B cell (primary cell): ENCODE measurements at regions not wholly inside any gene's neighbourhood (a gene's known extent, or its start where the extent isn't known, plus 50 kb on each side); places are given as distances from the start of the nearest gene placed in this dataset.

ENCODE experiments used
- ATAC-seq: fragments of 200-7000 bp; cut with Tn5 transposase; one replicate; pipeline ENCODE4 v1.10.0; 2021; ENCODE audit warnings: low read depth, mild to moderate bottlenecking, moderate number of reproducible peaks, moderate library complexity
- CTCF ChIA-PET: fragments of 350-600 bp; sonication (Branson Sonifier 250); formaldehyde crosslinking; loops from one replicate; lab custom pipeline; 2021; ENCODE audit warnings: antibody characterized with exemption, inconsistent platforms; lab: Charles Lee
- POLR2A ChIA-PET: fragments of 350-600 bp; sonication (Branson Sonifier 250); formaldehyde crosslinking; loops from one replicate; lab custom pipeline; 2021; ENCODE audit warnings: antibody characterized with exemption; lab: Charles Lee
- DNase-seq: peaks from one replicate; pipeline ENCODE4 v3.0.0; 2013
- H2AFZ ChIP-seq: 2 replicates; pipeline ENCODE4 v1.6.1; 2012; ENCODE audit warnings: mild to moderate bottlenecking, low read depth, low read length; ENCODE audit not compliant: insufficient read depth, poor library complexity, severe bottlenecking
- H3K27ac ChIP-seq, 2 donors: 1 replicate in 1 of 2; 2 replicates in 1 of 2; pipeline ENCODE4 v1.5.1; 2012 to 2013; ENCODE audit warnings: low read length in 2 of 2, mild to moderate bottlenecking in 2 of 2, moderate library complexity in 1 of 2
- H3K27me3 ChIP-seq, 4 experiments: fragments of 200-600 bp in 1 of 4; sonication (generic) in 1 of 4; replicated peaks in 1 of 4; 1 replicate in 2 of 4; 2 replicates in 2 of 4; pipeline versions ENCODE4 v1.6.1 to v1.7.0; 2013 to 2016; ENCODE audit warnings: low read length in 3 of 4, mild to moderate bottlenecking in 2 of 4, mixed read lengths in 1 of 4, moderate library complexity in 1 of 4; ENCODE audit not compliant: insufficient read depth in 4 of 4, control insufficient read depth in 3 of 4; ENCODE audit errors: control extremely low read depth in 1 of 4
- H3K36me3 ChIP-seq, 2 experiments: replicated peaks in 1 of 2; 1 replicate in 1 of 2; 2 replicates in 1 of 2; pipeline versions ENCODE4 v1.6.1 to v1.7.1; 2013; ENCODE audit warnings: low read length in 1 of 2; ENCODE audit not compliant: insufficient read depth in 2 of 2, control insufficient read depth in 1 of 2; ENCODE audit errors: control extremely low read depth in 1 of 2, extremely low read depth in 1 of 2
- H3K4me1 ChIP-seq, 2 donors: fragments of 200-600 bp in 1 of 2; sonication (generic) in 1 of 2; 1 replicate in 1 of 2; 2 replicates in 1 of 2; pipeline versions ENCODE4 v1.5.1 to v1.6.1; 2013 to 2017; ENCODE audit warnings: low read length in 2 of 2; ENCODE audit not compliant: control insufficient read depth in 2 of 2, insufficient read depth in 2 of 2
- H3K4me2 ChIP-seq: replicated peaks from 2 replicates; pipeline ENCODE3; 2012; ENCODE audit warnings: mild to moderate bottlenecking, low read depth, low read length; ENCODE audit not compliant: poor library complexity, severe bottlenecking
- H3K4me3 ChIP-seq, 5 experiments: fragments of 200-600 bp in 1 of 5; sonication (generic) in 1 of 5; 1 replicate in 3 of 5; 2 replicates in 2 of 5; pipeline versions ENCODE4 v1.5.1 to v1.7.0; 2011 to 2016; ENCODE audit warnings: low read length in 4 of 5, mild to moderate bottlenecking in 4 of 5, low read depth in 2 of 5, control low read depth in 1 of 5, moderate library complexity in 1 of 5; ENCODE audit not compliant: insufficient read depth in 1 of 5; ENCODE audit errors: control extremely low read depth in 1 of 5, extremely low read depth in 1 of 5
- H3K79me2 ChIP-seq: fragments of 200-600 bp; sonication (generic); one replicate; pipeline ENCODE4 v1.6.0; 2016; ENCODE audit warnings: low read length; ENCODE audit not compliant: control insufficient read depth, insufficient read depth
- H3K9ac ChIP-seq: fragments of 200-600 bp; sonication (generic); 2 replicates; pipeline ENCODE4 v1.6.1; 2017; ENCODE audit warnings: mild to moderate bottlenecking, low read length, moderate library complexity
- H3K9me3 ChIP-seq, 3 donors: one replicate each; pipeline versions ENCODE4 v1.6.1 to v1.7.1; 2013; ENCODE audit warnings: low read length in 2 of 3; ENCODE audit not compliant: control insufficient read depth in 2 of 3, insufficient read depth in 1 of 3; ENCODE audit errors: control extremely low read depth in 1 of 3
- H4K20me1 ChIP-seq: 2 replicates; pipeline ENCODE4 v1.6.0; 2012; ENCODE audit warnings: mild to moderate bottlenecking, low read length; ENCODE audit not compliant: insufficient read depth, control insufficient read depth, poor library complexity, severe bottlenecking
- H3K27ac Mint-ChIP-seq: one replicate; pipeline ENCODE4 v1.8.0; 2021; ENCODE audit warnings: mixed read lengths
- H3K27me3 Mint-ChIP-seq: one replicate; pipeline ENCODE4 v1.8.0; 2021; ENCODE audit warnings: mixed read lengths
- H3K4me1 Mint-ChIP-seq: one replicate; pipeline ENCODE4 v1.8.0; 2021; ENCODE audit warnings: mixed read lengths
- H3K4me3 Mint-ChIP-seq: one replicate; pipeline ENCODE4 v1.8.0; 2021; ENCODE audit warnings: mixed read lengths
- H3K9me3 Mint-ChIP-seq: one replicate; pipeline ENCODE4 v1.8.0; 2022; ENCODE audit warnings: mixed read lengths; ENCODE audit not compliant: insufficient read depth
- EZH2 ChIP-seq: IDR thresholded peaks from 2 replicates; pipeline ENCODE4 v1.6.1; 2012; ENCODE audit warnings: borderline replicate concordance, low read depth, mild to moderate bottlenecking, moderate library complexity, low read length; ENCODE audit not compliant: insufficient read depth, poor library complexity, severe bottlenecking
- WGBS: methylation state at CpG from one replicate; pipeline ENCODE4 v1.1.5; 2013; ENCODE audit warnings: missing lambda C conversion rate; ENCODE audit not compliant: insufficient coverage; 5-methylcytosine and 5-hydroxymethylcytosine counted together
- intact Hi-C: fragments of 100-400 bp; cut with micrococcal nuclease; formaldehyde crosslinking; loops from one replicate; pipeline ENCODE4 v1.10.0; 2022
- TF ChIP-seq, protein P1 (sequence below): fragments of 200-600 bp; IDR thresholded peaks from one replicate; pipeline ENCODE4 v1.8.0; 2022; ENCODE audit warnings: antibody characterized with exemption, mild to moderate bottlenecking

GRCh38 chr7:51731075-51731474, 414.5 kb upstream of the COBL start:
- Histone ChIP-seq H2AFZ (no peak overlapping the region), H3K27me3 (no peaks in the 10 kb centered on the region), H3K4me3 (no peak overlapping the region), H3K9me3 (peaks cover 0 to 7% (median 1%) of the 10 kb centered on the region in 3 donors), H3K4me2 (no peak overlapping the region), H3K9ac (no peak overlapping the region), H3K79me2 (no peaks in the 10 kb centered on the region), H3K27ac (no peak overlapping the region), H4K20me1 (no peaks in the 10 kb centered on the region), H3K36me3 (no peaks in the 10 kb centered on the region), H3K4me1 (no peaks in the 10 kb centered on the region)
- DNase-seq (no peak), ATAC-seq (no peak)
- CTCF ChIA-PET = no interaction called here
- TF ChIP-seq, protein P1, sequence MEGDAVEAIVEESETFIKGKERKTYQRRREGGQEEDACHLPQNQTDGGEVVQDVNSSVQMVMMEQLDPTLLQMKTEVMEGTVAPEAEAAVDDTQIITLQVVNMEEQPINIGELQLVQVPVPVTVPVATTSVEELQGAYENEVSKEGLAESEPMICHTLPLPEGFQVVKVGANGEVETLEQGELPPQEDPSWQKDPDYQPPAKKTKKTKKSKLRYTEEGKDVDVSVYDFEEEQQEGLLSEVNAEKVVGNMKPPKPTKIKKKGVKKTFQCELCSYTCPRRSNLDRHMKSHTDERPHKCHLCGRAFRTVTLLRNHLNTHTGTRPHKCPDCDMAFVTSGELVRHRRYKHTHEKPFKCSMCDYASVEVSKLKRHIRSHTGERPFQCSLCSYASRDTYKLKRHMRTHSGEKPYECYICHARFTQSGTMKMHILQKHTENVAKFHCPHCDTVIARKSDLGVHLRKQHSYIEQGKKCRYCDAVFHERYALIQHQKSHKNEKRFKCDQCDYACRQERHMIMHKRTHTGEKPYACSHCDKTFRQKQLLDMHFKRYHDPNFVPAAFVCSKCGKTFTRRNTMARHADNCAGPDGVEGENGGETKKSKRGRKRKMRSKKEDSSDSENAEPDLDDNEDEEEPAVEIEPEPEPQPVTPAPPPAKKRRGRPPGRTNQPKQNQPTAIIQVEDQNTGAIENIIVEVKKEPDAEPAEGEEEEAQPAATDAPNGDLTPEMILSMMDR = no peak
- no peak for TF ChIP-seq EZH2
- Mint-ChIP-seq H3K4me3 (no peak overlapping the region), H3K27me3 (no peaks in the 10 kb centered on the region), H3K9me3 (peaks cover 5% of the 10 kb centered on the region), H3K27ac (no peak overlapping the region), H3K4me1 (no peaks in the 10 kb centered on the region)
- POLR2A ChIA-PET = no interaction called here
- WGBS = 25% methylated on average over 1 of the region's 4 CpGs
- intact Hi-C loops = no loop called here

DNA sequence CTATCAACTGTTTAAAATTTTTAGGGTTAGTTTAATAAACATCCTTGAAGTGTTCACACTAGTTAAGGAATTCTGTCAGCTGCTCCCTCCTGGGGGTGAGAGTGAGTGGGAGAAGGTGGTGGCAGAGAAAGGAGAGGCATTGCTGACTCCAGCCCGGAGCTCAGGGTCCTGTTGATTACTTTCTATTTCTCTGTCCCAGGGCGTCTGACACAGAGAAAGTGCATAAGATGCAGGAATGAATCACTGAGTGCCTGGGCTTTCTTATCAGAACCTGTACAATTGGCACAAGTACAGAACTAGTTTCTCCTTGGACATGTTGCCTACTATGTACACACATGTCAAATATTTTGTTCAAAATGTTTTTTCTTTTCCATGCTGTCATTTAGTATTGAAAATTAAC, 410.8 kb upstream of the COBL start:
- H4K20me1 ChIP-seq = no peaks in the 10 kb centered on the region
- no peaks in the 10 kb centered on the region for H3K27me3 ChIP-seq
- H3K36me3 ChIP-seq = no peaks in the 10 kb centered on the region
- ChIA-PET CTCF (no interaction called here), POLR2A (no interaction called here)
- H3K4me3 ChIP-seq = no peak overlapping the region
- H3K79me2 ChIP-seq = no peaks in the 10 kb centered on the region
- no peaks in the 10 kb centered on the region for H3K4me1 ChIP-seq
- no peak for TF ChIP-seq EZH2
- TF ChIP-seq, protein P1 = no peak
- H3K27ac ChIP-seq = no peak overlapping the region
- WGBS = 80% methylated on average over 2 of the region's 2 CpGs
- ATAC-seq (no peak), DNase-seq (no peak)
- H3K9me3 ChIP-seq = no peaks in the 10 kb centered on the region
- H3K4me2 ChIP-seq = no peak overlapping the region
- no peaks in the 10 kb centered on the region for H3K4me1 Mint-ChIP-seq
- no peak overlapping the region for H3K4me3 Mint-ChIP-seq
- no peak overlapping the region for H3K9ac ChIP-seq
- peaks cover 12% of the 10 kb centered on the region for H3K9me3 Mint-ChIP-seq
- intact Hi-C loops = no loop called here
- no peak overlapping the region for H3K27ac Mint-ChIP-seq
- H3K27me3 Mint-ChIP-seq = no peaks in the 10 kb centered on the region
- no peak overlapping the region for H2AFZ ChIP-seq
